GM23338 (cell line): ENCODE measurements at regions not wholly inside any gene's neighbourhood (a gene's known extent, or its start where the extent isn't known, plus 50 kb on each side); places are given as distances from the start of the nearest gene placed in this dataset.

Experiments
- CREB1 ChIP-seq: fragments of 250-450 bp; sonication (Bioruptor Pico); IDR thresholded peaks from 2 replicates; pipeline ENCODE4 v1.5.0; 2020; ENCODE audit warnings: low read depth, mild to moderate bottlenecking, moderate library complexity
- EZH2 ChIP-seq: fragments of 200-600 bp; sonication (generic); IDR thresholded peaks from one replicate; pipeline ENCODE4 v1.8.0; 2017; ENCODE audit warnings: antibody characterized with exemption, mild to moderate bottlenecking, low read depth; ENCODE audit not compliant: unreplicated experiment
- EZH2phosphoT487 ChIP-seq: fragments of 200-600 bp; sonication (generic); IDR thresholded peaks from one replicate; pipeline ENCODE4 v1.8.1; 2018; ENCODE audit warnings: antibody characterized with exemption; ENCODE audit not compliant: unreplicated experiment
- JUNB ChIP-seq: IDR thresholded peaks from one replicate; pipeline ENCODE4 v1.6.1; 2016; ENCODE audit warnings: antibody characterized with exemption; ENCODE audit not compliant: unreplicated experiment
- NANOG ChIP-seq: IDR thresholded peaks from 2 replicates; pipeline ENCODE4 v1.6.1; 2016; ENCODE audit warnings: antibody characterized with exemption, borderline replicate concordance
- POLR2AphosphoS5 ChIP-seq: IDR thresholded peaks from 2 replicates; pipeline ENCODE4 v1.6.1; 2016; ENCODE audit warnings: antibody characterized with exemption, low read depth
- ZNF114 ChIP-seq: fragments of 250-450 bp; sonication (Bioruptor Pico); IDR thresholded peaks from 2 replicates; pipeline ENCODE4 v1.5.0; 2020; ENCODE audit warnings: mild to moderate bottlenecking, moderate library complexity
- ZNF331 ChIP-seq: fragments of 250-450 bp; sonication (Bioruptor Pico); IDR thresholded peaks from 2 replicates; pipeline ENCODE4 v1.5.0; 2020; ENCODE audit warnings: low read depth, mild to moderate bottlenecking, moderate library complexity
- TF ChIP-seq, protein P1 (sequence below), 2 experiments: fragments of 200-600 bp in 1 of 2; sonication (generic) in 1 of 2; conservative IDR thresholded peaks; 2 replicates each; pipeline versions ENCODE4 v1.5.1 to v1.6.1; 2016 to 2017; ENCODE audit warnings: antibody characterized with exemption in 2 of 2, low read depth in 2 of 2, mild to moderate bottlenecking in 2 of 2, moderate library complexity in 1 of 2
- TF ChIP-seq, protein P2 (sequence below): IDR thresholded peaks from one replicate; pipeline ENCODE4 v1.6.1; 2018; ENCODE audit warnings: antibody characterized with exemption; ENCODE audit not compliant: unreplicated experiment

DNA sequence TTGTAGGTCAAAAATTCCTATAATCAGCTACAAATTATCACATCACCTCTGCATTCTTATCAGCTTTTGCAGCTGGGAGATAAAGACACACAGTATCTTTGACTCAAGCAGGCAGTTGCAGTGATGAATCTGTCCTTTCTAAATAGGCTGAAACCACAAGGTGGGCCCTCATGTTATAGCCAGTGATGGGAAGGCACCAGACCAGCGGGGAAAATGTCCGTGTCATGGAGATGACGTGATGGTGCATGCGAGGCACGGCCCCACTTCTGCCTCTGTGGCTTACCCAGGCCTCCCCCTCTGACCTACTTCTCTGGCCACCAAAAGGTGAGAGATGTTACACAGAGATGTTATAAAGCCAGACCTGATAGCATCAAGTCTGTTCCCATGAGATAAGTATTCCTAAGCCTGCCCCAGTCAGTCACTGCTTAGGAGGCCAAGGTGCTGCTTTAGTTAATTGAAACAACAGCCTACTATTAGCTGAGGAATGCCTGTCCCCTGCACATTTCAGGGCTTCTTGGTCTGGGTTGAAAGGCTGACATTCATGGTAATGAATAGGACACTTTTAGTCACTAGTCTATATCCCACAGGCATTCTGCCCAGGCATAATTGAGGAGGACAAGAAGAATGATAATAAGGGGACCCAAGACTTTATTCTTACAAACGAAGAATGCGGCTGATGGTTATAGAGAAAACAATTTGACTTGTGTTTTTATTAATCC is 327.9 kb downstream of the LPIN1 start:
- TF ChIP-seq, protein P1, sequence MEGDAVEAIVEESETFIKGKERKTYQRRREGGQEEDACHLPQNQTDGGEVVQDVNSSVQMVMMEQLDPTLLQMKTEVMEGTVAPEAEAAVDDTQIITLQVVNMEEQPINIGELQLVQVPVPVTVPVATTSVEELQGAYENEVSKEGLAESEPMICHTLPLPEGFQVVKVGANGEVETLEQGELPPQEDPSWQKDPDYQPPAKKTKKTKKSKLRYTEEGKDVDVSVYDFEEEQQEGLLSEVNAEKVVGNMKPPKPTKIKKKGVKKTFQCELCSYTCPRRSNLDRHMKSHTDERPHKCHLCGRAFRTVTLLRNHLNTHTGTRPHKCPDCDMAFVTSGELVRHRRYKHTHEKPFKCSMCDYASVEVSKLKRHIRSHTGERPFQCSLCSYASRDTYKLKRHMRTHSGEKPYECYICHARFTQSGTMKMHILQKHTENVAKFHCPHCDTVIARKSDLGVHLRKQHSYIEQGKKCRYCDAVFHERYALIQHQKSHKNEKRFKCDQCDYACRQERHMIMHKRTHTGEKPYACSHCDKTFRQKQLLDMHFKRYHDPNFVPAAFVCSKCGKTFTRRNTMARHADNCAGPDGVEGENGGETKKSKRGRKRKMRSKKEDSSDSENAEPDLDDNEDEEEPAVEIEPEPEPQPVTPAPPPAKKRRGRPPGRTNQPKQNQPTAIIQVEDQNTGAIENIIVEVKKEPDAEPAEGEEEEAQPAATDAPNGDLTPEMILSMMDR (conservative IDR thresholded peaks at IDR 0.05; ENCODE audit: low read depth in 2 of 2) = no peak
- TF ChIP-seq ZNF114 (CRISPR knock-in tag) (no peak), EZH2 (no peak), EZH2phosphoT487 (no peak), NANOG (no peak), POLR2AphosphoS5 (no peak), ZNF331 (CRISPR knock-in tag) (no peak), JUNB (no peak), CREB1 (CRISPR knock-in tag) (no peak)
- TF ChIP-seq, protein P2, sequence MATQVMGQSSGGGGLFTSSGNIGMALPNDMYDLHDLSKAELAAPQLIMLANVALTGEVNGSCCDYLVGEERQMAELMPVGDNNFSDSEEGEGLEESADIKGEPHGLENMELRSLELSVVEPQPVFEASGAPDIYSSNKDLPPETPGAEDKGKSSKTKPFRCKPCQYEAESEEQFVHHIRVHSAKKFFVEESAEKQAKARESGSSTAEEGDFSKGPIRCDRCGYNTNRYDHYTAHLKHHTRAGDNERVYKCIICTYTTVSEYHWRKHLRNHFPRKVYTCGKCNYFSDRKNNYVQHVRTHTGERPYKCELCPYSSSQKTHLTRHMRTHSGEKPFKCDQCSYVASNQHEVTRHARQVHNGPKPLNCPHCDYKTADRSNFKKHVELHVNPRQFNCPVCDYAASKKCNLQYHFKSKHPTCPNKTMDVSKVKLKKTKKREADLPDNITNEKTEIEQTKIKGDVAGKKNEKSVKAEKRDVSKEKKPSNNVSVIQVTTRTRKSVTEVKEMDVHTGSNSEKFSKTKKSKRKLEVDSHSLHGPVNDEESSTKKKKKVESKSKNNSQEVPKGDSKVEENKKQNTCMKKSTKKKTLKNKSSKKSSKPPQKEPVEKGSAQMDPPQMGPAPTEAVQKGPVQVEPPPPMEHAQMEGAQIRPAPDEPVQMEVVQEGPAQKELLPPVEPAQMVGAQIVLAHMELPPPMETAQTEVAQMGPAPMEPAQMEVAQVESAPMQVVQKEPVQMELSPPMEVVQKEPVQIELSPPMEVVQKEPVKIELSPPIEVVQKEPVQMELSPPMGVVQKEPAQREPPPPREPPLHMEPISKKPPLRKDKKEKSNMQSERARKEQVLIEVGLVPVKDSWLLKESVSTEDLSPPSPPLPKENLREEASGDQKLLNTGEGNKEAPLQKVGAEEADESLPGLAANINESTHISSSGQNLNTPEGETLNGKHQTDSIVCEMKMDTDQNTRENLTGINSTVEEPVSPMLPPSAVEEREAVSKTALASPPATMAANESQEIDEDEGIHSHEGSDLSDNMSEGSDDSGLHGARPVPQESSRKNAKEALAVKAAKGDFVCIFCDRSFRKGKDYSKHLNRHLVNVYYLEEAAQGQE = no peak
